ENCODE measurements at regions not wholly inside any gene's neighbourhood (a gene's known extent, or its start where the extent isn't known, plus 50 kb on each side); places are given as distances from the start of the nearest gene placed in this dataset.
A peak's percentile ranks its signal among the peaks of the same experiment; 100 is the strongest.

- H3K27me3 ChIP-seq (replicated peaks; ENCODE audit: control insufficient read depth, insufficient read depth, low read length): peaks cover 31% of the 10 kb centered on the region
- no peaks in the 10 kb centered on the region for H3K9me3 ChIP-seq (ENCODE audit: control insufficient read depth, low read length)
- H3K4me1 ChIP-seq (ENCODE audit: control insufficient read depth, insufficient read depth, low read length): peaks cover 26% of the 10 kb centered on the region
- no peak for DNase-seq (ENCODE audit: low read depth)
- no peak overlapping the region for H3K9ac ChIP-seq (ENCODE audit: low read length)
- H3K36me3 ChIP-seq (ENCODE audit: control insufficient read depth, insufficient read depth, low read length, severe bottlenecking): no peaks in the 10 kb centered on the region
- no peak overlapping the region for H3K4me3 ChIP-seq (ENCODE audit: low read length)
These were observed 123.7 kb downstream of the FAM43A start for GRCh38 chr3:194809382-194809781.

DNA sequence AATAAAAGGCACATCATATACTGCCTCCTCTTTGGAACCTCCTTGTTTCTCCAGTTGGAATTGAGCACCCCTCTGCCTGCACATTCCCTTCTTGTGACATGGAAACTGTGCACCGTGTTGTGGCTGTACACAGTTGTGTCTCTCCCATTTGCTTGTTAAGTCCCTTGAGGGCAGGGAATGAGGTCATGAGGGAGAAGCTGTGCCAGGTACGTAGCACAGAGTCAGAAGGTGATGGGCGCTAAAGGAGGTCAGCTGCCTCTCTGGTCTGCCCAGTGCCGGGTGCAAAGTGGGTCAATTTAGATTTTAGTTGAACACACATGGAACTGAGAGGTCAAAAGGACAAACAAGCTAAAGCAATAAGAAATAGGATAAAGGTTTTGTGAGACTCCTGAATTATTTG lies 124.4 kb downstream of the FAM43A start:
- Histone ChIP-seq H3K4me1 (ENCODE audit: control insufficient read depth, insufficient read depth, low read length) (peaks cover 32% of the 10 kb centered on the region), H3K36me3 (ENCODE audit: control insufficient read depth, insufficient read depth, low read length, severe bottlenecking) (no peaks in the 10 kb centered on the region), H3K27me3 (replicated peaks; ENCODE audit: control insufficient read depth, insufficient read depth, low read length) (peaks cover 25% of the 10 kb centered on the region), H3K9ac (ENCODE audit: low read length) (no peak overlapping the region), H3K4me3 (ENCODE audit: low read length) (no peak overlapping the region), H3K9me3 (ENCODE audit: control insufficient read depth, low read length) (no peaks in the 10 kb centered on the region)
- no peak for DNase-seq (ENCODE audit: low read depth)

DNA sequence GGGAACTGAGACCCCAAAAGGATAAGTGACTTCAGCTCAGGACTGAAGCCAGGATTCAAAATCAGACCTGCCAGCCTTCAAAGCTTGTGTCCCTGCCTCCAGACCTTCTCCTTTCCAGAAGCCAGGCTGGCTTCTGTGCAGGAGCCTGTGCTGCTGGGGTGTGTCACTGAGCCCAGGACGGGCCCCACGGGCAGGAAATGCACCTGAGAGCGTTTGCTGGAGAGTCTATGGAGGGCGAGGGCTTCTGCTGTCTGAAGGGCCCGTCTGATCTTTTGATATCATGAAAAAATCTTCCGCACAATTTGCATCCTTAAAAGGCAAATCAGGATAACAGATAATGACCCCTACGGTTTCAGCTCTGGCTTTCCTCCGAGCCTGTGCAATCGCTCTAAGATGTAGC lies 125.4 kb downstream of the FAM43A start:
- Histone ChIP-seq H3K4me1 (ENCODE audit: control insufficient read depth, insufficient read depth, low read length) (peaks cover 36% of the 10 kb centered on the region), H3K4me3 (ENCODE audit: low read length) (no peak overlapping the region), H3K9ac (ENCODE audit: low read length) (no peak overlapping the region), H3K9me3 (ENCODE audit: control insufficient read depth, low read length) (no peaks in the 10 kb centered on the region), H3K27me3 (replicated peaks; ENCODE audit: control insufficient read depth, insufficient read depth, low read length) (peaks cover 18% of the 10 kb centered on the region), H3K36me3 (ENCODE audit: control insufficient read depth, insufficient read depth, low read length, severe bottlenecking) (no peaks in the 10 kb centered on the region)
- DNase-seq (ENCODE audit: low read depth): no peak

GRCh38 chr3:194812176-194812575 lies 126.5 kb downstream of the FAM43A start:
- H3K4me3 ChIP-seq (ENCODE audit: low read length): no peak overlapping the region
- H3K36me3 ChIP-seq (ENCODE audit: control insufficient read depth, insufficient read depth, low read length, severe bottlenecking): no peaks in the 10 kb centered on the region
- DNase-seq (ENCODE audit: low read depth): no peak
- H3K27me3 ChIP-seq (replicated peaks; ENCODE audit: control insufficient read depth, insufficient read depth, low read length): peaks cover 17% of the 10 kb centered on the region
- no peaks in the 10 kb centered on the region for H3K9me3 ChIP-seq (ENCODE audit: control insufficient read depth, low read length)
- H3K4me1 ChIP-seq (ENCODE audit: control insufficient read depth, insufficient read depth, low read length): peaks cover 28% of the 10 kb centered on the region
- H3K9ac ChIP-seq (ENCODE audit: low read length): no peak overlapping the region

- Histone ChIP-seq H3K36me3 (ENCODE audit: control insufficient read depth, insufficient read depth, low read length, severe bottlenecking) (no peaks in the 10 kb centered on the region), H3K9me3 (ENCODE audit: control insufficient read depth, low read length) (no peaks in the 10 kb centered on the region), H3K4me3 (ENCODE audit: low read length) (no peak overlapping the region), H3K4me1 (ENCODE audit: control insufficient read depth, insufficient read depth, low read length) (peaks cover 26% of the 10 kb centered on the region), H3K9ac (ENCODE audit: low read length) (peak overlapping the region; percentile 13), H3K27me3 (replicated peaks; ENCODE audit: control insufficient read depth, insufficient read depth, low read length) (peaks cover 32% of the 10 kb centered on the region)
- no peak for DNase-seq (ENCODE audit: low read depth)
These were observed 129.2 kb downstream of the FAM43A start for GRCh38 chr3:194814878-194815357.

DNA sequence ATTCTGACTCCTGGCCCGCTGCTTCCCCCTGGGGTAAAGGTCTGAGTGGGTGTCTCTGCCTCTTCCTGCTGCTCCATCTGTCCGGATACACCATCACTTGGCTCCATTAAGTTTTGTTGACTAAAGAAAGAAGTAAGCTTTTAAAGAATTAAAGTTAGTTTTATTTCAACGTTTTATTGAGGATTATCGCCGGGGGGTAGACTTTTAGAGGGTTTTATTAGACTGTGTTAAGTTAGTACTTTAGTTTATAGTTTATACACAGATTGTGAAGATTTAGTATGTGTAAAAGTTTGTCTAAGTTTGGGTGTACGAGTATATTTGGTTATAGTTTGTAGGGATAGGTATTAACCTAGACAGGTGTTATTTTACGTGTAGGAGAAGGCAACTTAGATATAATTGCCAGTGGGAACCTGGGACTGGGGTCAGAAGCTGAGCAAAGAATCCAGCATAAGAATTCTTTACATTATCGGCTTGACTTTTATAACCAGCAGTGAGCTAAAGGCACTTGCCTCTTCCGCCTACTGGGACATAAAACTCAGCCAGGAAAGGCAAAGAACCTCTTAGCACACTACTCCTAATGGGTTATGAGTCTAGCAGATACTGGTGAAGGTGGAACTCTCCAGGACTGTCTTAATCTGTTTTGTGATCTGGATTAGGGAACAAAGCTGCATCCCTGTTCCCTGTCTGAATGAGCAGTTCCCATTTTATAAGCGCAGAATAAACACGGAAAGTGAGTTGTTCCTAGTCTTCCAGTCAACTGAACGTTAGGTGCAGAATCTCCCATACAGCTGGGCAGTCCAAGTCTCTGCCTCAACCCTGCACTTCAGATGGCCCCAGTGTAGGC lies 131.3 kb downstream of the FAM43A start:
- no peaks in the 10 kb centered on the region for H3K36me3 ChIP-seq (ENCODE audit: control insufficient read depth, insufficient read depth, low read length, severe bottlenecking)
- H3K9ac ChIP-seq (ENCODE audit: low read length): no peak overlapping the region
- no peak for DNase-seq (ENCODE audit: low read depth)
- H3K27me3 ChIP-seq (replicated peaks; ENCODE audit: control insufficient read depth, insufficient read depth, low read length): peaks cover 31% of the 10 kb centered on the region
- H3K4me3 ChIP-seq (ENCODE audit: low read length): no peak overlapping the region
- no peaks in the 10 kb centered on the region for H3K9me3 ChIP-seq (ENCODE audit: control insufficient read depth, low read length)
- peaks cover 26% of the 10 kb centered on the region for H3K4me1 ChIP-seq (ENCODE audit: control insufficient read depth, insufficient read depth, low read length)

DNA sequence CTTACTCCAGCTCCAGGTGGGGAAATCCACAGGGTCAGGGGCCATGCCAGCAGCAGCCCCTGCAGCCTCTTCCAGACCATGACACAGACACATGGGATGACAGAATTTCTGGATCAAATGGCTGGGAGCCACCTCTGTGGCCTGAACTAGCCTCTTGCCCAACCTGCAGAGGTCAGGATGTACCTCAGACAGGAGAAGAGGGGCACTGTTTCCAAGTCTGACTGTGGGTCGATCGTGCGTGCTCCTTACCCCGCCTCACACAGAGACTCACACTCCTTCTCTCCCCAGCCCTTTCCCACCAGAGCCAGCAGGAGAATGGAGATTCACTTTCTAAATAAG lies 131.9 kb downstream of the FAM43A start:
- no peaks in the 10 kb centered on the region for H3K9me3 ChIP-seq (ENCODE audit: control insufficient read depth, low read length)
- no peak overlapping the region for H3K4me3 ChIP-seq (ENCODE audit: low read length)
- H3K9ac ChIP-seq (ENCODE audit: low read length): no peak overlapping the region
- H3K4me1 ChIP-seq (ENCODE audit: control insufficient read depth, insufficient read depth, low read length): peaks cover 26% of the 10 kb centered on the region
- no peaks in the 10 kb centered on the region for H3K36me3 ChIP-seq (ENCODE audit: control insufficient read depth, insufficient read depth, low read length, severe bottlenecking)
- DNase-seq (ENCODE audit: low read depth): no peak
- peaks cover 26% of the 10 kb centered on the region for H3K27me3 ChIP-seq (replicated peaks; ENCODE audit: control insufficient read depth, insufficient read depth, low read length)

GRCh38 chr3:194817936-194818335 lies 132.3 kb downstream of the FAM43A start:
- Histone ChIP-seq H3K4me3 (ENCODE audit: low read length) (no peak overlapping the region), H3K9me3 (ENCODE audit: control insufficient read depth, low read length) (no peaks in the 10 kb centered on the region), H3K36me3 (ENCODE audit: control insufficient read depth, insufficient read depth, low read length, severe bottlenecking) (no peaks in the 10 kb centered on the region), H3K4me1 (ENCODE audit: control insufficient read depth, insufficient read depth, low read length) (peaks cover 26% of the 10 kb centered on the region), H3K27me3 (replicated peaks; ENCODE audit: control insufficient read depth, insufficient read depth, low read length) (peaks cover 23% of the 10 kb centered on the region), H3K9ac (ENCODE audit: low read length) (no peak overlapping the region)
- no peak for DNase-seq (ENCODE audit: low read depth)

DNA sequence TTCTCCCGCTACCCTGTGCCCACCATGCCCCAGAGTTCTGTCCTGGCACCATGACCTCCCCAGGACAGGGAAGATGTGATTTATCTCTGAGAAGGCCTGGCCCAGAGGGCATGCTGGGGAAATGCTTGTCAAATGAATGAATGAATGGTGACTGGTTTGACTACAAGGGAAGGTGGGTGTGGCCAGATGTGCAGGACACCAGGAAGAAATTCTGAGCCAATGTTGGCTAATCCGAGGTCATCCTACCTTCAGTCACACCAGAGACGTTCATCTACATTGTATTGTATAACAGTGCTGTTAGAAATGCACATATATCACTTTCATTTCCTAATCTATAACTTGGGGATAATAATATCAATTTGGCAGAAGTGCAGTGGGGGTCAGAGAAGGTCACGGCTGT lies 138.4 kb downstream of the FAM43A start:
- Histone ChIP-seq H3K9me3 (ENCODE audit: control insufficient read depth, low read length) (no peaks in the 10 kb centered on the region), H3K9ac (ENCODE audit: low read length) (no peak overlapping the region), H3K36me3 (ENCODE audit: control insufficient read depth, insufficient read depth, low read length, severe bottlenecking) (no peaks in the 10 kb centered on the region), H3K27me3 (replicated peaks; ENCODE audit: control insufficient read depth, insufficient read depth, low read length) (peaks cover 13% of the 10 kb centered on the region), H3K4me3 (ENCODE audit: low read length) (no peak overlapping the region), H3K4me1 (ENCODE audit: control insufficient read depth, insufficient read depth, low read length) (no peaks in the 10 kb centered on the region)
- DNase-seq (ENCODE audit: low read depth): no peak

GRCh38 chr3:194824701-194825111 lies 139.0 kb downstream of the FAM43A start:
- Histone ChIP-seq H3K9me3 (ENCODE audit: control insufficient read depth, low read length) (no peaks in the 10 kb centered on the region), H3K27me3 (replicated peaks; ENCODE audit: control insufficient read depth, insufficient read depth, low read length) (peaks cover 9% of the 10 kb centered on the region), H3K9ac (ENCODE audit: low read length) (no peak overlapping the region), H3K4me3 (ENCODE audit: low read length) (no peak overlapping the region), H3K36me3 (ENCODE audit: control insufficient read depth, insufficient read depth, low read length, severe bottlenecking) (no peaks in the 10 kb centered on the region), H3K4me1 (ENCODE audit: control insufficient read depth, insufficient read depth, low read length) (no peaks in the 10 kb centered on the region)
- peak; percentile 41 for DNase-seq (ENCODE audit: low read depth)

- H3K9me3 ChIP-seq (ENCODE audit: control insufficient read depth, low read length): no peaks in the 10 kb centered on the region
- H3K4me1 ChIP-seq (ENCODE audit: control insufficient read depth, insufficient read depth, low read length): no peaks in the 10 kb centered on the region
- no peak overlapping the region for H3K9ac ChIP-seq (ENCODE audit: low read length)
- DNase-seq (ENCODE audit: low read depth): no peak
- H3K36me3 ChIP-seq (ENCODE audit: control insufficient read depth, insufficient read depth, low read length, severe bottlenecking): no peaks in the 10 kb centered on the region
- H3K4me3 ChIP-seq (ENCODE audit: low read length): no peak overlapping the region
- H3K27me3 ChIP-seq (replicated peaks; ENCODE audit: control insufficient read depth, insufficient read depth, low read length): no peaks in the 10 kb centered on the region
These were observed 140.9 kb downstream of the FAM43A start for GRCh38 chr3:194826594-194826993.

DNA sequence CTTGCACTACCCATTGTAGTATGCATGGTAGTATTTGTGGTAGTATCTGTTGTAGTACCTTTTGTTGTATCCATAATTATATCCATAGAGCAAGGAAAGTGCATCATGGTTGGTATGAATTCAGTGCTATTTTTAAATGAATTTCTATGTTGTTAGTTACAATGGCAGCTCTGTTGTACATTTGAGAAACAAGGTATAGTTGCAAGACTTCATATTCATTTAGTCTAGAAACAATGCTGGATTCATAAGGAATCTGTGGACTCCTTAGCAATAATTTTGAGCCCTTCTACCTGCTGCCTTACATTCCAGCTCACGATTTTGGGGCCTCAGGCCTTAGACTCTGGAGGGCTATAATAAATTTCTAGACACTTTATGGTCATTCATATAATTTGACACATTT lies 141.8 kb downstream of the FAM43A start:
- Histone ChIP-seq H3K4me3 (ENCODE audit: low read length) (no peak overlapping the region), H3K4me1 (ENCODE audit: control insufficient read depth, insufficient read depth, low read length) (no peaks in the 10 kb centered on the region), H3K36me3 (ENCODE audit: control insufficient read depth, insufficient read depth, low read length, severe bottlenecking) (no peaks in the 10 kb centered on the region), H3K9ac (ENCODE audit: low read length) (no peak overlapping the region), H3K27me3 (replicated peaks; ENCODE audit: control insufficient read depth, insufficient read depth, low read length) (no peaks in the 10 kb centered on the region), H3K9me3 (ENCODE audit: control insufficient read depth, low read length) (no peaks in the 10 kb centered on the region)
- DNase-seq (ENCODE audit: low read depth): no peak

Data from adipocyte (in vitro differentiated cells).